IMR-90 (cell line): ENCODE measurements at regions not wholly inside any gene's neighbourhood (a gene's known extent, or its start where the extent isn't known, plus 50 kb on each side); places are given as distances from the start of the nearest gene placed in this dataset.

Experiments
- ATAC-seq: fragments of 200-7000 bp; cut with Tn5 transposase; 2 replicates; pipeline ENCODE4 v1.9.1; 2020; ENCODE audit warnings: low read depth, mild to moderate bottlenecking, moderate library complexity
- BruUV-seq: library from RNA; stranded (reverse); fragments of 400-500 nt; replicated peaks from 2 replicates; lab custom pipeline; 2021; lab: Mats Ljungman, UMichigan
- CTCF ChIA-PET: fragments of 300-600 bp; formaldehyde crosslinking; extraction: SDS; loops from one replicate; lab custom pipeline; 2021; ENCODE audit warnings: antibody characterized with exemption; lab: Yijun Ruan, JAX
- POLR2A ChIA-PET: fragments of 300-600 bp; sonication (Branson Sonifier 250); formaldehyde crosslinking; loops from one replicate; lab custom pipeline; 2022; ENCODE audit warnings: antibody characterized with exemption; ENCODE audit not compliant: unreplicated experiment; lab: Charles Lee
- DNase-seq: peaks from one replicate; pipeline ENCODE4 v3.0.0; 2013
- H2AFZ ChIP-seq: replicated peaks from 2 replicates; pipeline ENCODE3; 2013; ENCODE audit warnings: low read length, mild to moderate bottlenecking; ENCODE audit not compliant: poor library complexity
- H2AK5ac ChIP-seq: 2 replicates; pipeline ENCODE4 v1.6.1; 2013; ENCODE audit warnings: low read depth, low read length, inconsistent platforms
- H2AK9ac ChIP-seq: replicated peaks from 2 replicates; pipeline ENCODE3; 2013; ENCODE audit warnings: mild to moderate bottlenecking, low read depth, low read length, moderate library complexity; ENCODE audit not compliant: poor library complexity
- H2BK120ac ChIP-seq: 2 replicates; pipeline ENCODE4 v1.6.1; 2013; ENCODE audit warnings: low read depth, low read length, inconsistent platforms
- H2BK15ac ChIP-seq: 3 replicates; pipeline ENCODE4 v1.6.1; 2013; ENCODE audit warnings: low read depth, low read length, inconsistent platforms
- H2BK20ac ChIP-seq: 2 replicates; pipeline ENCODE4 v1.6.1; 2013; ENCODE audit warnings: low read depth, mild to moderate bottlenecking, inconsistent platforms, low read length, moderate library complexity
- H2BK5ac ChIP-seq: 2 replicates; pipeline ENCODE4 v1.6.1; 2013; ENCODE audit warnings: mild to moderate bottlenecking, low read depth, low read length, inconsistent platforms; ENCODE audit not compliant: poor library complexity, severe bottlenecking
- H3K14ac ChIP-seq: replicated peaks from 2 replicates; pipeline ENCODE4 v1.6.1; 2013; ENCODE audit warnings: low read depth, low read length, inconsistent platforms
- H3K18ac ChIP-seq: 2 replicates; pipeline ENCODE4 v1.6.1; 2013; ENCODE audit warnings: low read depth, low read length, control low read depth
- H3K23ac ChIP-seq: 2 replicates; pipeline ENCODE4 v1.6.1; 2013; ENCODE audit warnings: low read depth, low read length, inconsistent platforms
- H3K27ac ChIP-seq: 2 replicates; pipeline ENCODE4 v1.5.1; 2013; ENCODE audit warnings: mild to moderate bottlenecking, control low read depth, low read length; ENCODE audit not compliant: insufficient read depth
- H3K27me3 ChIP-seq: 2 replicates; pipeline ENCODE4 v1.6.1; 2013; ENCODE audit warnings: low read length; ENCODE audit not compliant: control insufficient read depth, insufficient read depth
- H3K36me3 ChIP-seq: 2 replicates; pipeline ENCODE4 v1.6.1; 2013; ENCODE audit warnings: low read length, mixed read lengths; ENCODE audit not compliant: control insufficient read depth, insufficient read depth
- H3K4ac ChIP-seq: 2 replicates; pipeline ENCODE4 v1.6.1; 2013; ENCODE audit warnings: low read depth, low read length, inconsistent platforms
- H3K4me1 ChIP-seq: 2 replicates; pipeline ENCODE4 v1.6.1; 2013; ENCODE audit warnings: low read length, mixed read lengths; ENCODE audit not compliant: control insufficient read depth, insufficient read depth
- H3K4me2 ChIP-seq: 2 replicates; pipeline ENCODE4 v1.6.1; 2013; ENCODE audit warnings: low read depth, mild to moderate bottlenecking, control low read depth, low read length, moderate library complexity
- H3K4me3 ChIP-seq: 2 replicates; pipeline ENCODE4 v1.5.1; 2013; ENCODE audit warnings: low read depth, mild to moderate bottlenecking, control low read depth, low read length, moderate library complexity; ENCODE audit not compliant: insufficient read depth
- H3K56ac ChIP-seq: 2 replicates; pipeline ENCODE4 v1.6.1; 2013; ENCODE audit warnings: low read length, inconsistent platforms; ENCODE audit not compliant: insufficient read depth; ENCODE audit errors: extremely low read depth
- H3K79me1 ChIP-seq, 2 experiments: 2 replicates each; pipeline ENCODE4 v1.6.1; 2013; ENCODE audit warnings: low read length in 2 of 2, inconsistent platforms in 1 of 2, low read depth in 1 of 2
- H3K9ac ChIP-seq: 2 replicates; pipeline ENCODE4 v1.6.1; 2013; ENCODE audit warnings: low read depth, low read length, control low read depth
- H3K9me1 ChIP-seq: 2 replicates; pipeline ENCODE4 v1.6.1; 2013; ENCODE audit warnings: low read length, inconsistent platforms; ENCODE audit not compliant: insufficient read depth
- H3K9me3 ChIP-seq: 2 replicates; pipeline ENCODE4 v1.6.1; 2013; ENCODE audit warnings: low read length; ENCODE audit not compliant: control insufficient read depth, insufficient read depth
- H4K20me1 ChIP-seq: 2 replicates; pipeline ENCODE4 v1.6.1; 2013; ENCODE audit warnings: low read length, inconsistent platforms; ENCODE audit not compliant: insufficient read depth
- H4K5ac ChIP-seq: 2 replicates; pipeline ENCODE4 v1.6.1; 2013; ENCODE audit warnings: mild to moderate bottlenecking, low read depth, low read length, control low read depth
- H4K8ac ChIP-seq, 2 experiments: 2 replicates each; pipeline ENCODE4 v1.6.1; 2013; ENCODE audit warnings: low read depth in 2 of 2, low read length in 2 of 2, control low read depth in 1 of 2, inconsistent platforms in 1 of 2
- H4K91ac ChIP-seq: 2 replicates; pipeline ENCODE4 v1.6.1; 2013; ENCODE audit warnings: low read depth, low read length, inconsistent platforms; ENCODE audit not compliant: insufficient read depth
- BHLHE40 ChIP-seq: fragments of 150-350 bp; IDR thresholded peaks from 2 replicates; pipeline ENCODE4 v1.6.1; 2016; ENCODE audit warnings: mild to moderate bottlenecking, low read depth, low read length
- CEBPB ChIP-seq: IDR thresholded peaks from 2 replicates; pipeline ENCODE4 v1.6.1; 2012; ENCODE audit warnings: low read depth, low read length, improper control_type of control experiment
- CHD1 ChIP-seq: IDR thresholded peaks from 2 replicates; pipeline ENCODE4 v1.6.1; 2012; ENCODE audit warnings: low read depth, low read length, improper control_type of control experiment
- ELK1 ChIP-seq: fragments of 150-350 bp; IDR thresholded peaks from 2 replicates; pipeline ENCODE4 v1.6.1; 2016; ENCODE audit warnings: low read depth, mild to moderate bottlenecking, low read length, moderate library complexity, borderline replicate concordance
- FOS ChIP-seq: fragments of 150-350 bp; IDR thresholded peaks from 2 replicates; pipeline ENCODE4 v1.6.1; 2016; ENCODE audit warnings: low read depth, low read length
- MAFK ChIP-seq: IDR thresholded peaks from 2 replicates; pipeline ENCODE4 v1.6.1; 2012; ENCODE audit warnings: low read depth, low read length, improper control_type of control experiment
- MAZ ChIP-seq: IDR thresholded peaks from 2 replicates; pipeline ENCODE4 v1.6.1; 2012; ENCODE audit warnings: low read depth, mild to moderate bottlenecking, low read length, improper control_type of control experiment, moderate library complexity, borderline replicate concordance
- MXI1 ChIP-seq: IDR thresholded peaks from 2 replicates; pipeline ENCODE4 v1.6.1; 2012; ENCODE audit warnings: low read depth, mild to moderate bottlenecking, low read length, moderate library complexity, borderline replicate concordance
- NFE2L2 ChIP-seq: fragments of 150-350 bp; IDR thresholded peaks from 2 replicates; pipeline ENCODE4 v1.6.1; 2016; ENCODE audit warnings: low read depth, mild to moderate bottlenecking, low read length
- POLR2A ChIP-seq: IDR thresholded peaks from 2 replicates; pipeline ENCODE4 v1.6.1; 2012; ENCODE audit warnings: mild to moderate bottlenecking, low read depth, low read length
- RAD21 ChIP-seq: IDR thresholded peaks from 2 replicates; pipeline ENCODE4 v1.6.1; 2012; ENCODE audit warnings: low read length, improper control_type of control experiment
- RCOR1 ChIP-seq: IDR thresholded peaks from 2 replicates; pipeline ENCODE4 v1.6.1; 2012; ENCODE audit warnings: mild to moderate bottlenecking, low read length, improper control_type of control experiment; ENCODE audit not compliant: insufficient replicate concordance
- RFX5 ChIP-seq: IDR thresholded peaks from 2 replicates; pipeline ENCODE4 v1.8.0; 2012; ENCODE audit warnings: low read depth, mild to moderate bottlenecking, low read length, moderate library complexity
- SMC3 ChIP-seq: fragments of 150-350 bp; IDR thresholded peaks from 2 replicates; pipeline ENCODE4 v1.6.1; 2016; ENCODE audit warnings: low read depth, mild to moderate bottlenecking, antibody characterized with exemption, low read length, moderate library complexity
- USF2 ChIP-seq: fragments of 150-350 bp; IDR thresholded peaks from 2 replicates; pipeline ENCODE4 v1.6.1; 2017; ENCODE audit warnings: mild to moderate bottlenecking, antibody characterized with exemption, low read length, low read depth
- dilution Hi-C: fragments of 300-500 bp; cut with HindIII; formaldehyde crosslinking; loops from one replicate; pipeline ENCODE4 v1.14.3; 2018; ENCODE audit warnings: low sequenced_read_pairs; ENCODE audit not compliant: unreplicated experiment
- in situ Hi-C: fragments of 300-500 bp; cut with MboI; formaldehyde crosslinking; loops from 3 replicates; pipeline ENCODE4 v1.14.3; 2019; ENCODE audit warnings: low sequenced_read_pairs, inconsistent platforms, mixed read lengths
- intact Hi-C: fragments of 100-400 bp; cut with micrococcal nuclease; formaldehyde crosslinking; loops from 2 replicates; pipeline ENCODE4 v1.10.0; 2022
- TF ChIP-seq, protein P1 (sequence below): conservative IDR thresholded peaks from 2 replicates; pipeline ENCODE4 v1.5.1; 2012; ENCODE audit warnings: mild to moderate bottlenecking, low read depth, low read length, improper control_type of control experiment

- Histone ChIP-seq H3K23ac (no peak overlapping the region), H3K4me1 (peaks cover 6% of the 10 kb centered on the region), H2AK9ac (no peak overlapping the region), H4K91ac (no peak overlapping the region), H3K4ac (no peak overlapping the region), H2AK5ac (no peak overlapping the region), H3K9me1 (no peaks in the 10 kb centered on the region), H3K27ac (no peak overlapping the region), H3K9ac (no peak overlapping the region), H3K27me3 (no peaks in the 10 kb centered on the region), H4K8ac (no peak overlapping the region), H3K36me3 (no peaks in the 10 kb centered on the region), H4K20me1 (no peaks in the 10 kb centered on the region), H3K79me1 (no peaks in the 10 kb centered on the region), H3K4me2 (no peak overlapping the region), H3K14ac (no peak overlapping the region), H2BK15ac (no peak overlapping the region), H2AFZ (no peak overlapping the region), H3K9me3 (0 out of 2 replicates have a peak, but pooled peaks cover 2% of the 10 kb centered on the region), H4K5ac (no peak overlapping the region), H2BK20ac (no peak overlapping the region), H2BK5ac (no peak overlapping the region), H3K18ac (no peak overlapping the region), H3K56ac (no peak overlapping the region), H2BK120ac (no peak overlapping the region), H3K4me3 (no peak overlapping the region)
- POLR2A ChIA-PET, result no interaction called here
- no TSS peak for BruUV-seq
- in situ Hi-C loops, result no loop called here
- intact Hi-C loops, result no loop called here
- CTCF ChIA-PET, result interaction anchor here (0.7 to 1.3 kb wide), 4 partner anchors 10 to 79 kb away, joined by 3 to 5 read pairs (median 3); partner anchors contain the start of gene GPR37
- dilution Hi-C loops, result no loop called here
- DNase-seq, result no peak
- ATAC-seq, result peak; percentile 17
- no peak for TF ChIP-seq FOS
- TF ChIP-seq POLR2A, result no peak
- no peak for TF ChIP-seq RFX5
- TF ChIP-seq, protein P1, sequence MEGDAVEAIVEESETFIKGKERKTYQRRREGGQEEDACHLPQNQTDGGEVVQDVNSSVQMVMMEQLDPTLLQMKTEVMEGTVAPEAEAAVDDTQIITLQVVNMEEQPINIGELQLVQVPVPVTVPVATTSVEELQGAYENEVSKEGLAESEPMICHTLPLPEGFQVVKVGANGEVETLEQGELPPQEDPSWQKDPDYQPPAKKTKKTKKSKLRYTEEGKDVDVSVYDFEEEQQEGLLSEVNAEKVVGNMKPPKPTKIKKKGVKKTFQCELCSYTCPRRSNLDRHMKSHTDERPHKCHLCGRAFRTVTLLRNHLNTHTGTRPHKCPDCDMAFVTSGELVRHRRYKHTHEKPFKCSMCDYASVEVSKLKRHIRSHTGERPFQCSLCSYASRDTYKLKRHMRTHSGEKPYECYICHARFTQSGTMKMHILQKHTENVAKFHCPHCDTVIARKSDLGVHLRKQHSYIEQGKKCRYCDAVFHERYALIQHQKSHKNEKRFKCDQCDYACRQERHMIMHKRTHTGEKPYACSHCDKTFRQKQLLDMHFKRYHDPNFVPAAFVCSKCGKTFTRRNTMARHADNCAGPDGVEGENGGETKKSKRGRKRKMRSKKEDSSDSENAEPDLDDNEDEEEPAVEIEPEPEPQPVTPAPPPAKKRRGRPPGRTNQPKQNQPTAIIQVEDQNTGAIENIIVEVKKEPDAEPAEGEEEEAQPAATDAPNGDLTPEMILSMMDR, result no peak
- TF ChIP-seq RCOR1, result no peak
- TF ChIP-seq ELK1, result no peak
- no peak for TF ChIP-seq BHLHE40
- TF ChIP-seq SMC3, result no peak
- TF ChIP-seq RAD21, result no peak
- TF ChIP-seq USF2, result no peak
- no peak for TF ChIP-seq NFE2L2
- TF ChIP-seq MAZ, result no peak
- TF ChIP-seq MXI1, result no peak
- TF ChIP-seq CHD1, result no peak
- TF ChIP-seq CEBPB, result no peak
- no peak for TF ChIP-seq MAFK
Measured at GRCh38 chr7:124686543-124687171, 78.9 kb downstream of the GPR37 start.
